ENCODE measurements at regions not wholly inside any gene's neighbourhood (a gene's known extent, or its start where the extent isn't known, plus 50 kb on each side); places are given as distances from the start of the nearest gene placed in this dataset.

DNA sequence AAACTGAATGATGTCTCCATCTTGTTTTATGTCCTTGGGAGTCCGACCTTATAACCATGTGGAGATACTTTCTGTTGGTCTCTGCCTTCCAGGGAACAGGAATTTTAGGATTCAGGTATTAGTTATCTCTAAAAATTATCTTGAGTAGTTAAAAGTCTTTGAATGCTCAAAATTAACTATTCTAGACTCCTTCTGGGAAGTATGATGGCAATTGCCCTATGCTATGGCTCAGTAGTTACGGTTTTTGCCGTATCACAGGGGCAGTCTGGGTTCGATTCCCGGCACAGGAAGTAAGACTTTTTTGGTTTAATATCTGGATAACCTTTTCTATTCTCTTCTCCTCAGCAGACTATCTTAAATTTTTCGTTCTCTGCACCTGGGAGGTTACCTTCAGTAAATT lies 708.7 kb upstream of the LRATD1 start:
- TF ChIP-seq, protein P1, sequence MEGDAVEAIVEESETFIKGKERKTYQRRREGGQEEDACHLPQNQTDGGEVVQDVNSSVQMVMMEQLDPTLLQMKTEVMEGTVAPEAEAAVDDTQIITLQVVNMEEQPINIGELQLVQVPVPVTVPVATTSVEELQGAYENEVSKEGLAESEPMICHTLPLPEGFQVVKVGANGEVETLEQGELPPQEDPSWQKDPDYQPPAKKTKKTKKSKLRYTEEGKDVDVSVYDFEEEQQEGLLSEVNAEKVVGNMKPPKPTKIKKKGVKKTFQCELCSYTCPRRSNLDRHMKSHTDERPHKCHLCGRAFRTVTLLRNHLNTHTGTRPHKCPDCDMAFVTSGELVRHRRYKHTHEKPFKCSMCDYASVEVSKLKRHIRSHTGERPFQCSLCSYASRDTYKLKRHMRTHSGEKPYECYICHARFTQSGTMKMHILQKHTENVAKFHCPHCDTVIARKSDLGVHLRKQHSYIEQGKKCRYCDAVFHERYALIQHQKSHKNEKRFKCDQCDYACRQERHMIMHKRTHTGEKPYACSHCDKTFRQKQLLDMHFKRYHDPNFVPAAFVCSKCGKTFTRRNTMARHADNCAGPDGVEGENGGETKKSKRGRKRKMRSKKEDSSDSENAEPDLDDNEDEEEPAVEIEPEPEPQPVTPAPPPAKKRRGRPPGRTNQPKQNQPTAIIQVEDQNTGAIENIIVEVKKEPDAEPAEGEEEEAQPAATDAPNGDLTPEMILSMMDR (IDR thresholded peaks at IDR 0.05) = no peak
- DNase-seq (ENCODE audit: low spot score) = no peak
- ATAC-seq (ENCODE audit: low FRiP score) = no peak

DNA sequence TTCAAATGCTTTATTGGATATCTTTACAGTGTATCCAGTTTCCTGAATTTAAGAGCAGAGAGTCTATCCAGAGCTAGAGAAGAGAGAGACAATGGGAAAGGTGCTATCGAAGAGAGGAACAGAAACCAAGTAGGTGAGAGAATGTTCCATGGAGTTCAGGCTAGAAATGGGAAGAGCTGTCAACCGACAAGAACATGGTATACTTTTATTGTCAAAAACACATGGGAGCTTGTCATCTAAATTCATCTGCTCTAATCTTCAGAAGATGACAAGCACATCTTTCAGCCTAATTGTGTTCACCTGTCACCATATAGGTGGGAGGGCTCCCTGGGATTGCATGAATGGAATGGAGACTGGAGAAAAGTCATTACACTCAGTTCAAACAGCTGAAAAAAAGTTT lies 690.4 kb upstream of the LRATD1 start:
- DNase-seq (ENCODE audit: low spot score) (no peak), ATAC-seq (ENCODE audit: low FRiP score) (no peak)
- TF ChIP-seq, protein P1 (IDR thresholded peaks at IDR 0.05) = no peak

DNA sequence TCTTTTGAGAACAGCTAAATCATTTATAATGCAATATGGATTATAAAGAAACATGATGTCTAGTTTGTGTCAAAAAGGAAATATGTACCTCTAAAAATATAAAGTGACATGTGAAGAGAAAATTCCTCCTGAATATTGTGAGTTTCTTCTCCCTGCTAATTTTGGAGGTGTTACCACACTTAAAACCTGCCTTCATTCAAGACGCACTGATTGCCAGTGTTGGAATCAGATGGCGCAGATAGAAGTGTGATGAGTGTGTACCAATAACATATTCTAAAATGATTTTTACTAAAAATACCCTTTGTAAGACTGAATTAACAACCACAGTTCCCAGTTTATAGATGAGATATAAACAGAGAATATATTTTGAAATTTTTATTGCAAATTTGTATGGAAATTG lies 681.8 kb upstream of the LRATD1 start:
- ATAC-seq (ENCODE audit: low FRiP score) (no peak), DNase-seq (ENCODE audit: low spot score) (no peak)
- TF ChIP-seq, protein P1 (IDR thresholded peaks at IDR 0.05) = no peak

DNA sequence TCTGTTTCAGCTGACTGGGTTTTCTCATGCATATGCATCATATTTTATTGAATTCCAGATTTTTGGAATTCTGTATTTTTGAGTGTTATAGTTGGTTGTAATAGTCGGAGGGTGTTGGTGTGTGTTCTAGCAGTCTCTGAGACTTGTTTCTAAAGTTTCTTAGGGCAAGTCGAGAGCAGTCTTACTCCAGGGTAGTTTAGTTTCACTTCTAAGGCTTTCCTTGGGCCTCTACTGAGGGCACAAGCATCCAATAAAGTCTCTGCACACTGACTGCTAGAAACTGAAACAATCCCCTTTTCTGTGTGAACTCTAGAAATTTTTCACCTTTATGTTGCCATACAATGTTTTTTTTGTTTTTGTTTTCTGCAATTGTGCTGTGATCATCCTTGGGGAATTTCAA lies 663.7 kb upstream of the LRATD1 start:
- TF ChIP-seq, protein P1 (IDR thresholded peaks at IDR 0.05) = no peak
- ATAC-seq (ENCODE audit: low FRiP score) = no peak
- no peak for DNase-seq (ENCODE audit: low spot score)

DNA sequence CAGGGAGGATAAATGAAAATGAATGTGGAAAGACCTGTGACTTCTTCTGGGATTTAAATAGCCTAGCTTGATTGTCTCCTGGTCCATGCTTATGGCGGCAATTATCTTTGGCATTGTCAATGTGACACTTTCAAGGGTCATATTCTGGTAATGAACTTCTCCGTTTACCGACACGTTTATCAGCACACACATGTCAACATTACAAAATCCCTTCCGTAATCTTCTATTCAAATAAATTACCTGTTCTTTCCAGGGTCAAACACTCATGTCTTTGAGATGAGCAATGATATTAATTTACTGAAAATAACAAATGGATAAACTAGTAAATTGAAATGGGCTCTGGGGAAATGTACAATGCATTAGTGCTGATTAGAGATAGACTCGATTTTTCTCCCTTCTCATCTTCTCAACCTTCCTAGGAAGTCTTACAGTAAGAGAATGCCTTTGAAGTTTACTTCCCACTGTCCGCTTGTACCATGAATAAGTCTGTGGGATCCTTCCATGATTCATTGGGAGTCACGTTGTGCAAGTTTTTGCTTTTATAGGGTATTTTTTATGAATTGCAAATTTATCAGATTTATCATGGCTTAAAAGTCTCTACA lies 646.3 kb upstream of the LRATD1 start:
- no peak for DNase-seq (ENCODE audit: low spot score)
- TF ChIP-seq, protein P1 (IDR thresholded peaks at IDR 0.05) = no peak
- ATAC-seq (ENCODE audit: low FRiP score) = no peak

DNA sequence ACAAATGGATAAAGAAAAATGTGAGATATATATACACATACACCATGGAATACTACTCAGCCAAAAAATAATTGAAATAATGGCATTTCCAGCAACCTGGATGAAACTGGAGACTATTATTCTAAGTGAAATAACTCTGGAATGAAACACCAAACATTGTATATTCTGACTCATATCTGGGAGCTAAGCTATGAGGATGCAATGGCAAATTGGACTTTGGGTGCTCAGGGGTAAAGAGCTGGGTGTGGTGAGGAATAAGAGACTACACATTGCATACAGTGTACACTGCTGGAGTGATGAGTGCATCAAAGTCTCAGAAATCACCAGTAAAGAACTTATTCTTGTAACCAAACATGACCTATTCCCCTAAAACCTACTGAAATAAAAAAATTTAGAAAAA lies 636.0 kb upstream of the LRATD1 start:
- ATAC-seq (ENCODE audit: low FRiP score) (no peak), DNase-seq (ENCODE audit: low spot score) (no peak)
- TF ChIP-seq, protein P1 (IDR thresholded peaks at IDR 0.05) = no peak

DNA sequence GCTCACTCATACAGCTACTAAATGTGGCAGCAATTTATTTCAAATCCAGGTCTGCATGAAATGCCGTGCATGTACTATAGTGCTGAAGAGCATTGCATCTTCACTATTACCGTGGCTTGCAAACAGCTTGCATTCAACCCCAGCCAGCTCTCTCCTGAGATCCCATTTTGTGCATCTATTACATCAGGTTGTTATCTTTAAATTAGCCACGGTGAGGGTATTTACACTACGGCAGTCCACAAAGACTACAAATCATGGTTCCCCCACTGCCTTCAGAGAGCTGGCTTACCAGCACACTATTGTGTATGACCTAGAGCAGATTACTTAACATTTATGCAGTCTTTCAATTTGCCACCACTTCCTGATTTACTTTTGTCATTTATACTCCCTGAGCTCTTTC lies 621.3 kb upstream of the LRATD1 start:
- no peak for DNase-seq (ENCODE audit: low spot score)
- no peak for ATAC-seq (ENCODE audit: low FRiP score)
- TF ChIP-seq, protein P1 (IDR thresholded peaks at IDR 0.05) = no peak

All from omental fat pad (tissue), 3 donors.